A673 (cell line): ENCODE measurements at regions not wholly inside any gene's neighbourhood (a gene's known extent, or its start where the extent isn't known, plus 50 kb on each side); places are given as distances from the start of the nearest gene placed in this dataset.

Source experiments
- BruUV-seq: library from RNA; stranded (reverse); fragments of 400-500 nt; replicated peaks from 2 replicates; lab custom pipeline; 2021; lab: Mats Ljungman, UMichigan
- CTCF ChIA-PET: fragments of 300-600 bp; sonication (Branson Sonifier 250); formaldehyde crosslinking; loops from one replicate; lab custom pipeline; 2022; ENCODE audit warnings: antibody characterized with exemption; lab: Charles Lee
- POLR2A ChIA-PET: fragments of 300-600 bp; sonication (Branson Sonifier 250); formaldehyde crosslinking; loops from one replicate; lab custom pipeline; 2022; ENCODE audit warnings: antibody characterized with exemption; ENCODE audit not compliant: low non-redundant PET; lab: Charles Lee
- DNase-seq: peaks from one replicate; pipeline ENCODE4 v3.0.0-alpha.2; 2015; ENCODE audit warnings: low spot score
- H3K27ac ChIP-seq: fragments of 200-600 bp; sonication (generic); 2 replicates; pipeline ENCODE4 v1.5.1; 2016; ENCODE audit warnings: mixed run types, low read depth, mild to moderate bottlenecking, mixed read lengths, antibody characterized with exemption, low read length; ENCODE audit not compliant: poor library complexity, severe bottlenecking
- H3K27me3 ChIP-seq: fragments of 200-600 bp; sonication (generic); replicated peaks from 2 replicates; pipeline ENCODE4 v1.6.1; 2017; ENCODE audit warnings: mixed run types, low read depth, mild to moderate bottlenecking, mixed read lengths, antibody characterized with exemption, low read length; ENCODE audit not compliant: insufficient read depth, poor library complexity
- H3K36me3 ChIP-seq: fragments of 200-600 bp; sonication (generic); 2 replicates; pipeline ENCODE4 v1.6.1; 2016; ENCODE audit warnings: mixed run types, mild to moderate bottlenecking, mixed read lengths, antibody characterized with exemption, low read length; ENCODE audit not compliant: insufficient read depth, poor library complexity, severe bottlenecking
- H3K4me1 ChIP-seq: fragments of 200-600 bp; sonication (generic); 2 replicates; pipeline ENCODE4 v1.6.1; 2017; ENCODE audit warnings: mixed run types, mild to moderate bottlenecking, mixed read lengths, antibody characterized with exemption, low read length; ENCODE audit not compliant: insufficient read depth, poor library complexity, severe bottlenecking
- H3K4me3 ChIP-seq: fragments of 200-600 bp; sonication (generic); 2 replicates; pipeline ENCODE4 v1.5.1; 2016; ENCODE audit warnings: low read depth, mixed run types, mild to moderate bottlenecking, mixed read lengths, low read length; ENCODE audit not compliant: poor library complexity, severe bottlenecking
- H3K9me3 ChIP-seq: fragments of 200-600 bp; sonication (generic); 2 replicates; pipeline ENCODE4 v1.6.1; 2016; ENCODE audit warnings: mixed run types, low read depth, mild to moderate bottlenecking, mixed read lengths, antibody characterized with exemption, low read length; ENCODE audit not compliant: poor library complexity, severe bottlenecking
- EZH2 ChIP-seq: fragments of 200-600 bp; sonication (generic); IDR thresholded peaks from 2 replicates; pipeline ENCODE4 v1.6.1; 2017; ENCODE audit warnings: borderline replicate concordance, low read depth, mild to moderate bottlenecking, mixed read lengths, antibody characterized with exemption, low read length; ENCODE audit not compliant: poor library complexity, severe bottlenecking
- intact Hi-C: fragments of 100-400 bp; cut with micrococcal nuclease; formaldehyde crosslinking; loops from one replicate; pipeline ENCODE4 v1.10.0; 2022; ENCODE audit not compliant: unreplicated experiment
- TF ChIP-seq, protein P1 (sequence below): fragments of 300-800, 200-600 bp; sonication (generic); conservative IDR thresholded peaks from 2 replicates; pipeline ENCODE4 v1.5.1; 2017; ENCODE audit warnings: low read depth, mild to moderate bottlenecking, antibody characterized with exemption, low read length, moderate library complexity, mixed read lengths

DNA sequence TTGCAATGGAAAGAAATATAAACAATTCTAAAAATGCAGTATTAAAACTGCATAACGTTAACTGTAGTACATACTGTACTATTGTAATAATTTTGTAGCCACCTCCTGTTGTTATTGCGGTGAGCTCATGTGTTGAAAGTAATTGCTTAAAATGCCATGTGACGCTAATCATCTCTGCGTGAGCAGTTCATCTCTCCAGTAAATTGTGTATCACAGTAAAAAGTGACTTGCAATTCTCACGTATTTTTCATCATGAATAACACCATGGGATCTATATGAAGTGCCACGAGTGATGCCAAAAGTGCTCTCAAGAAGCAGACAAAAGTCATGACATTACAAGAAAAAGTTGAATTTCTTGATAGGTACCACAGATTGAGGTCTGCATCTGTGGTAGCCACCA, 82.4 kb upstream of the CYYR1 start:
- peaks cover 8% of the 10 kb centered on the region for H3K9me3 ChIP-seq
- POLR2A ChIA-PET = no interaction called here
- TF ChIP-seq, protein P1, sequence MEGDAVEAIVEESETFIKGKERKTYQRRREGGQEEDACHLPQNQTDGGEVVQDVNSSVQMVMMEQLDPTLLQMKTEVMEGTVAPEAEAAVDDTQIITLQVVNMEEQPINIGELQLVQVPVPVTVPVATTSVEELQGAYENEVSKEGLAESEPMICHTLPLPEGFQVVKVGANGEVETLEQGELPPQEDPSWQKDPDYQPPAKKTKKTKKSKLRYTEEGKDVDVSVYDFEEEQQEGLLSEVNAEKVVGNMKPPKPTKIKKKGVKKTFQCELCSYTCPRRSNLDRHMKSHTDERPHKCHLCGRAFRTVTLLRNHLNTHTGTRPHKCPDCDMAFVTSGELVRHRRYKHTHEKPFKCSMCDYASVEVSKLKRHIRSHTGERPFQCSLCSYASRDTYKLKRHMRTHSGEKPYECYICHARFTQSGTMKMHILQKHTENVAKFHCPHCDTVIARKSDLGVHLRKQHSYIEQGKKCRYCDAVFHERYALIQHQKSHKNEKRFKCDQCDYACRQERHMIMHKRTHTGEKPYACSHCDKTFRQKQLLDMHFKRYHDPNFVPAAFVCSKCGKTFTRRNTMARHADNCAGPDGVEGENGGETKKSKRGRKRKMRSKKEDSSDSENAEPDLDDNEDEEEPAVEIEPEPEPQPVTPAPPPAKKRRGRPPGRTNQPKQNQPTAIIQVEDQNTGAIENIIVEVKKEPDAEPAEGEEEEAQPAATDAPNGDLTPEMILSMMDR = no peak
- TF ChIP-seq EZH2 = no peak
- H3K4me3 ChIP-seq = no peak overlapping the region
- DNase-seq = no peak
- CTCF ChIA-PET = no interaction called here
- H3K27ac ChIP-seq = no peak overlapping the region
- H3K36me3 ChIP-seq = no peaks in the 10 kb centered on the region
- no peaks in the 10 kb centered on the region for H3K27me3 ChIP-seq
- intact Hi-C loops = no loop called here
- no peaks in the 10 kb centered on the region for H3K4me1 ChIP-seq
- no TSS peak for BruUV-seq

DNA sequence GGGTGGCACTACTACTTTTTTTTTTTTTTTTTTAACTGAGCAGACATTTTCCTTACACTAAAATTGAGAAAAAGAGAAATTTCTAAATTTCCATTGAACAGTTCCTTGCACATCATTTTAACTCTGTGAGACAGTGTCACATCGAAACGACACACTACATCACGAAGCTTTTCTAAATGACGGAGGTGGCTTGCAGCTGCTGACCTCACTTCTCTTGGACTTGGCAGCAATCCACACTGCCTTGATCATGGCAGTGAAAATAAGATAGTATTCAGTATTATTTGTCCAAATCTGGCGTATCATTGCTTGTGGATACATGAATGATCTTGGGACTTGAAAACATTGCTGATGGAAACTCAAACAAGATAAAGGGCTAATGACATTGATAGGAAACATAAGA, 80.3 kb upstream of the CYYR1 start:
- Histone ChIP-seq H3K27ac (no peak overlapping the region), H3K4me1 (no peaks in the 10 kb centered on the region), H3K36me3 (no peaks in the 10 kb centered on the region), H3K9me3 (no peaks in the 10 kb centered on the region), H3K4me3 (no peak overlapping the region), H3K27me3 (no peaks in the 10 kb centered on the region)
- ChIA-PET POLR2A (no interaction called here), CTCF (no interaction called here)
- TF ChIP-seq, protein P1 = no peak
- no peak for TF ChIP-seq EZH2
- intact Hi-C loops = no loop called here
- no TSS peak for BruUV-seq
- DNase-seq = no peak

DNA sequence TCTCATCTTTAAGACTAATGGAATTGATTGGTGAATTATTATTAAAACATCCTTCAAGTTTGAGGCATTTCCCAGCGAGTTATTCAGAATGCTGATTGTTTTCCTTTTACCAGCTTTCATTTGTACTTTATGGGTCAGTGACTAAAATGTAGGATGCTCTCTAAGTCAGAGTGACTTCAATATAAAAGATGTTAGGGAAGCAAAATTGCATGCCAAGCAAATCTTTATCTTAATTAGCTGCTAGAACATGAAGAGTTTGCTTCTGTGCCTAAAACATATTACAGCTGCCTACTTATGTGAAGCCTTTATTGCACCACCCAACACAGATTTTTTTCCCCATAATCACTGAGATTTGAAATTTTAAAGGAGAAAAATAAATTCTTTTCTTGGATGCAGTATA, 79.8 kb upstream of the CYYR1 start:
- no peak overlapping the region for H3K4me3 ChIP-seq
- ChIA-PET CTCF (no interaction called here), POLR2A (no interaction called here)
- DNase-seq = no peak
- TF ChIP-seq, protein P1 = no peak
- no peak for TF ChIP-seq EZH2
- no peak overlapping the region for H3K27ac ChIP-seq
- no TSS peak for BruUV-seq
- no peaks in the 10 kb centered on the region for H3K9me3 ChIP-seq
- H3K27me3 ChIP-seq = no peaks in the 10 kb centered on the region
- no peaks in the 10 kb centered on the region for H3K36me3 ChIP-seq
- no peaks in the 10 kb centered on the region for H3K4me1 ChIP-seq
- intact Hi-C loops = no loop called here

DNA sequence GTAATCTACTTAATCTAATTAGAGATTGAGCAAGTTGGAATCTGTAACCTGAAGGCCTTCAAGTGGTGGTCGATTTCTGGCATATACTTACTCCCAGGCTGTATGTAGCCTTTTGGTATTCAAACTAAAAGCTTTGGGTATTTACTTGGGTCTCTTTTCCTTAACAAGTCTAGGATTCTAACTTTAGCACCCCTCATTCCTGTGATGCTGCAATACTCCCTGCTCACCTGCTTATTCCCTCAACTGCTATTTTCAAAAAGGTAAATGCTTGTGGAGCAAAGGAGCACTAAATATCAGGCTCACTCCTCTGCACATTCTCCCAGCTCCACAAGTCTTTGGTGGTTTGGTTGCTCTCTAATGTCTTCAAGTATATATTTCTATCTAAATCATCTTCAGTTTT, 68.0 kb upstream of the CYYR1 start:
- Histone ChIP-seq H3K4me1 (no peaks in the 10 kb centered on the region), H3K27ac (no peak overlapping the region), H3K36me3 (no peaks in the 10 kb centered on the region), H3K4me3 (no peak overlapping the region), H3K27me3 (no peaks in the 10 kb centered on the region), H3K9me3 (peaks cover 8% of the 10 kb centered on the region)
- DNase-seq = no peak
- TF ChIP-seq, protein P1 = no peak
- TF ChIP-seq EZH2 = no peak
- intact Hi-C loops = no loop called here
- no TSS peak for BruUV-seq
- POLR2A ChIA-PET = no interaction called here
- CTCF ChIA-PET = no interaction called here
